SW480 (cell line): ENCODE measurements at regions not wholly inside any gene's neighbourhood (a gene's known extent, or its start where the extent isn't known, plus 50 kb on each side); places are given as distances from the start of the nearest gene placed in this dataset.
A peak's percentile ranks its signal among the peaks of the same experiment; 100 is the strongest.

Experiments
- DNase-seq: peaks from one replicate; pipeline ENCODE4 v3.0.0-alpha.2; 2016; ENCODE audit warnings: low spot score

- no peak for DNase-seq
These were observed 278.3 kb downstream of the UQCRFS1 start for GRCh38 chr19:28934631-28935030.

GRCh38 chr19:28933039-28933438 lies 279.9 kb downstream of the UQCRFS1 start:
- peak; percentile 1 for DNase-seq

- DNase-seq, result no peak
These were observed 280.5 kb downstream of the UQCRFS1 start for GRCh38 chr19:28932446-28932845.

GRCh38 chr19:28929006-28929405 lies 283.9 kb downstream of the UQCRFS1 start:
- no peak for DNase-seq

GRCh38 chr19:28927456-28927855 lies 285.5 kb downstream of the UQCRFS1 start:
- no peak for DNase-seq

GRCh38 chr19:28920269-28921066 lies 292.5 kb downstream of the UQCRFS1 start:
- DNase-seq, result no peak

- DNase-seq, result no peak
These were observed 295.3 kb downstream of the UQCRFS1 start for GRCh38 chr19:28917621-28918020.

- no peak for DNase-seq
These were observed 297.1 kb downstream of the UQCRFS1 start for GRCh38 chr19:28915737-28916460.

- no peak for DNase-seq
These were observed 297.7 kb downstream of the UQCRFS1 start for GRCh38 chr19:28915202-28915601.

GRCh38 chr19:28914173-28914572 lies 298.8 kb downstream of the UQCRFS1 start:
- no peak for DNase-seq

GRCh38 chr19:28913626-28914025 lies 299.3 kb downstream of the UQCRFS1 start:
- no peak for DNase-seq

- no peak for DNase-seq
These were observed 304.0 kb downstream of the UQCRFS1 start for GRCh38 chr19:28908941-28909340.

- DNase-seq, result no peak
These were observed 305.4 kb downstream of the UQCRFS1 start for GRCh38 chr19:28907534-28907933.

GRCh38 chr19:28905996-28906395 lies 307.0 kb downstream of the UQCRFS1 start:
- DNase-seq, result no peak

- DNase-seq, result no peak
These were observed 313.2 kb downstream of the UQCRFS1 start for GRCh38 chr19:28899703-28900102.

- DNase-seq, result no peak
These were observed 314.7 kb downstream of the UQCRFS1 start for GRCh38 chr19:28898249-28898648.

- DNase-seq, result no peak
These were observed 322.8 kb downstream of the UQCRFS1 start for GRCh38 chr19:28889941-28890670.

GRCh38 chr19:28887920-28888618 lies 324.9 kb downstream of the UQCRFS1 start:
- no peak for DNase-seq

- DNase-seq, result no peak
These were observed 326.2 kb downstream of the UQCRFS1 start for GRCh38 chr19:28886708-28887107.

GRCh38 chr19:28885965-28886364 lies 327.0 kb downstream of the UQCRFS1 start:
- DNase-seq, result no peak

- DNase-seq, result no peak
These were observed 328.0 kb downstream of the UQCRFS1 start for GRCh38 chr19:28884786-28885476.
